HG03457 (cell line): ENCODE measurements at regions not wholly inside any gene's neighbourhood (a gene's known extent, or its start where the extent isn't known, plus 50 kb on each side); places are given as distances from the start of the nearest gene placed in this dataset.

ENCODE experiments used
- ATAC-seq: cut with Tn5 transposase; IDR thresholded peaks from one replicate; pipeline ENCODE4 v1.9.1; 2021; ENCODE audit warnings: moderate number of reproducible peaks; ENCODE audit not compliant: unreplicated experiment

GRCh38 chr3:71893702-71894479, 108.9 kb upstream of the PROK2 start:
- no peak for ATAC-seq

- no peak for ATAC-seq
Observed at GRCh38 chr3:71893122-71893521, 108.2 kb upstream of the PROK2 start.

GRCh38 chr3:71891483-71891882, 106.5 kb upstream of the PROK2 start:
- ATAC-seq: no peak

GRCh38 chr3:71890356-71890931, 105.5 kb upstream of the PROK2 start:
- no peak for ATAC-seq

- no peak for ATAC-seq
Observed at GRCh38 chr3:71887256-71887655, 102.3 kb upstream of the PROK2 start.

- no peak for ATAC-seq
Observed at GRCh38 chr3:71885006-71885405, 100.1 kb upstream of the PROK2 start.

GRCh38 chr3:71881732-71882131, 96.8 kb upstream of the PROK2 start:
- no peak for ATAC-seq

GRCh38 chr3:71881041-71881440, 96.1 kb upstream of the PROK2 start:
- ATAC-seq: no peak

- no peak for ATAC-seq
Observed at GRCh38 chr3:71879089-71879488, 94.1 kb upstream of the PROK2 start.

- ATAC-seq: no peak
Observed at GRCh38 chr3:71876135-71877105, 91.5 kb upstream of the PROK2 start.

- ATAC-seq: peak; percentile 86
Observed at GRCh38 chr3:71875461-71875947, 90.6 kb upstream of the PROK2 start.

- no peak for ATAC-seq
Observed at GRCh38 chr3:71874618-71875017, 89.7 kb upstream of the PROK2 start.

- ATAC-seq: no peak
Observed at GRCh38 chr3:71873093-71873611, 88.2 kb upstream of the PROK2 start.

GRCh38 chr3:71872256-71872655, 87.3 kb upstream of the PROK2 start:
- ATAC-seq: no peak

GRCh38 chr3:71870966-71871512, 86.1 kb upstream of the PROK2 start:
- ATAC-seq: no peak

GRCh38 chr3:71868876-71869275, 83.9 kb upstream of the PROK2 start:
- ATAC-seq: no peak

- ATAC-seq: no peak
Observed at GRCh38 chr3:71865727-71866126, 80.8 kb upstream of the PROK2 start.

GRCh38 chr3:71863563-71864190, 78.7 kb upstream of the PROK2 start:
- ATAC-seq: no peak

GRCh38 chr3:71862371-71863140, 77.6 kb upstream of the PROK2 start:
- no peak for ATAC-seq

- ATAC-seq: no peak
Observed at GRCh38 chr3:71859123-71859519, 74.2 kb upstream of the PROK2 start.
